HG03095 (cell line): ENCODE measurements at regions not wholly inside any gene's neighbourhood (a gene's known extent, or its start where the extent isn't known, plus 50 kb on each side); places are given as distances from the start of the nearest gene placed in this dataset.

Experiments
- ATAC-seq: cut with Tn5 transposase; IDR thresholded peaks from one replicate; pipeline ENCODE4 v1.9.1; 2021; ENCODE audit warnings: moderate library complexity; ENCODE audit not compliant: unreplicated experiment

DNA sequence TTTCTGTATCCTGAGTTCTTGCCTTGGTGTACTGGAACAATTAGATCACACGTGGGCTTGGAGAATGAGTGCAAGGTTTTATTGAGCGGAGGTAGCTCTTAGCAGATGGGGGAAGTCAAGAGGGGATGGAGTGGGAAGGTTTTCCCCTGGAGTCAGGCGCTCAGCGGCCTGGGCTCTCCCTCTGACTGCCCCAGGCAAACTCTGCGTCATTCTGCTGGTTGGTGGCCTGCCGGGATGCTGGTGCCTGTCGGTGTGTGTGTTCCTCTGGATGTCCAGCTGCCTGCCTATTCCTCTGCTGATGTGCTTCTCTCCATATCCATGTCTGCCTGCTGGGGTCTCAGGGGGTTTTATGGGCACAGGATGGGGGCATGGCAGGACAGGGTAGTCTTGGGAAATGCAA, 111.0 kb downstream of the TRIB2 start:
- no peak for ATAC-seq

DNA sequence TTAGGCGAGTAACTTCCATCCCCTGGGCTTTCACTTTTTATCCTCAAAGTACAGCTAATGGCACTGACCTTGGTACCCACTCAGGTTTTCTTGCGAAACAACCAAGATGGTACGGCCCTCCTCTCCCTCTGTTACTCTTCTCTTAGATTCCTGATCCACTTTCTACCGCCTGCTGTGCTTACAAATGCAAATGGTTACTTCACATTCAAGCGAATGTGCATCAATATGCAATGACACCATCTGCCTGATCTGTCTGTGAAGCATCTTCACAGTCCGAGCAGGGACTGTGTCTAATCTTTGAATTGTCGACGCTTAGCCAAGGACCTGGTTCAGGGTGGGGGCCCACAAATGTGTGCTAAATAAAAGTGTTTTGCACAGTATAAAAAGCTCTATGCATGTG, 112.2 kb downstream of the TRIB2 start:
- ATAC-seq: no peak

DNA sequence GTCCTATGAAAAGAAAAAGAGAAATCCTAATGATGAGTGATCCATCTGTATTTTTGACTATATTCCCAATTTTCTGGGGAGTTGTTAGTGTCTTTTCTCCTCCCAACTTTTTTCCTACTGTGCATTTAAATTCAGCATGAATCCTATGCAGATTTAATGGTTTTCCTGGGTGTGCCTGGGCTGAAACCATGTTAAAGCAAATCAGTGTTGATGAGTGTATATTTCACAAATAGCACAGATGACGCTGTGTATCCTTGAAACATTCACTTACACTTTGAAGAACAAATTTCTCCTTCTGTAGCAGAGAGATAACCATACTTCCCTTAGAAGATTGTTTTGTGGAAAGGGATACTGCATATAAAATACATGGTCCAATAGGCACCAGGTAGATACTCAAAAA, 114.3 kb downstream of the TRIB2 start:
- ATAC-seq: no peak

DNA sequence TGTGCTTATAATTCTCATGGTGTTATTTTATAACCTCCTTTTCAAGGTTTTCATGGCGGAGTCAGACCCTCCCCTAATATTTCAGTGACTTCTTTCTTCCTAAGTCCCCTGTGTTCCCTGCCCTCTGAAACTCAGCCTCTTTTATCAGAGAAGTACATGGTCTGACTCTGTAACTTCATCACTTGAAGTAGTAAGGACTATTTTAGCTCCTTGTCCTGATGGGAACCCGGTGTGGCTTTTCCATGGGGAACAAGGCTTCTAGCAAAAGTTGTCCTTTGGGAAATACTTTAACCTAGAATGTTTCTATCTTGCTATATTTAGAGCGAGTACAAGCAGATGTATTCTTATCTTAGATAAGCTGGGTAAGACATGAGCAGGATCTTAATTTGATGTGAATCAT, 117.5 kb downstream of the TRIB2 start:
- ATAC-seq: no peak

DNA sequence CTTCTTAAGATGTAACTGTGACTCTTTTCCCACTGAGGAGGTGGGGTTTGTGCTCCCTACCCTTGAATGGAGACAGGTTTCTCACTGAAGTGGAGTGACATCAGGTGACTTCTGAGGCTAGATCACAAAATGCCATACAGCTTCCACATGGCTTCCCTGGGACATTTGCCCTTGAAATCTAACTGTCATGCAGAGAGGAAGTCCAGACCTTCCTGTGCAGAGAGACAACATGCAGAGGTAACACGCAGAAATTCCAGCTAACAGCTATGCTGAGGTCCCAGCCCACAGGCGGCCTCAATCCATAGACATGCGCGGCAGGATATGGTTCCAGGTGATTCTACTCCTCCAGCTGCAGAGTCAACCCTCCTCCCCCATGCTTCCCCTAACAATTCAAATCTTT, 119.0 kb downstream of the TRIB2 start:
- ATAC-seq: no peak

DNA sequence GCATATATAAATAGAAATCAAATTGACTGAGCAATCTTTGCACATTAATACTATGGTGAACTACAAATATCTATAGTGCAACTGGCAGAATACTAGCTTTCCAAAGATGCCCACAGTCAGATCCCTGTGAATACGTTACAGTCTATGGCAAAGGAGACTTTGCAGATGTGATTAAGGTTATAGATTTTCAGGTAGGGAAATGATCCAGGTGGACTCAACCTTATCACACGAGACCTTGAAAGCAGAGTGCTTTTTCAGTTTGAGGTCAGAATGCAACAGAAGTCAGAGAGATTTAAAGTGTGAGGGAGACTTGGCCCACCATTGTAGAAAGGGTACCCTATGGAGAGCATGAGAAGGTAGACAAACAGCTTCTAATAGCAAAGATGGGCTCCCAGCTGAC, 122.6 kb downstream of the TRIB2 start:
- no peak for ATAC-seq

DNA sequence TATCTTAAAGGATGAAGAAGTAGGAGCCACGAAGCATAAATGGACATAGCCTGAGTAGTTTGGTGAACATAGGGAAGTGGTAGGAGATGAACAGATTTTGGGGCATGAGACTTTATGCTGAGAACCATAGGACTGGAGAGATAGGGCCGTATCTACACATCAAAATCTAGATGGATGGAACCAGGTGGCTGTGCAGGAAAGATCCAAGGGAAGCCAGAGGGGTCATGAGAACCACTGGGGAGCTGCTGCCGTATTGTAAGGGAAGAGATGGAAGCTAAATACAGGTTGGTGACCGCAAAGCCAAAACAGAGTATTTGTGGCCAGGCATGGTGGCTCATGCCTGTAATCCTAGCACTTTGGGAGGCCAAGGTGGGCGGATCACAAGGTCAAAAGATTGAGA, 124.3 kb downstream of the TRIB2 start:
- no peak for ATAC-seq

DNA sequence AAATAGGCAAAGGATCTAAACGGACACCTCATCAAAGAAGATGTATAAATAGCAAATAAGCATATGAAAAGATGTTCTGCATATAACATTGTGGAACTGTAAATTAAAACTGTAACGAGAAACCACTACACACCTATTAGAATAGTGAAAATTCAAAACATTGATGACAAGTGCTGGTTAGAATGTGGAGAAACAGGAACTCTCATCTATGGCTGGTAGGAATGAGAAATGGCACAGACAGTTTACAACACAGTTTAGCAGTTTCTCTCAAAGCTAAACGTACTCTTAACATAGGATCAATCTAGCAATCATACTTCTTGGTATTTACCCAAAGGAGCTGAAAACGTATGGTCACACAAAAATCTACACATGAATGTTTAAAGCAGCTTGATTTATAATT, 126.2 kb downstream of the TRIB2 start:
- ATAC-seq: no peak

DNA sequence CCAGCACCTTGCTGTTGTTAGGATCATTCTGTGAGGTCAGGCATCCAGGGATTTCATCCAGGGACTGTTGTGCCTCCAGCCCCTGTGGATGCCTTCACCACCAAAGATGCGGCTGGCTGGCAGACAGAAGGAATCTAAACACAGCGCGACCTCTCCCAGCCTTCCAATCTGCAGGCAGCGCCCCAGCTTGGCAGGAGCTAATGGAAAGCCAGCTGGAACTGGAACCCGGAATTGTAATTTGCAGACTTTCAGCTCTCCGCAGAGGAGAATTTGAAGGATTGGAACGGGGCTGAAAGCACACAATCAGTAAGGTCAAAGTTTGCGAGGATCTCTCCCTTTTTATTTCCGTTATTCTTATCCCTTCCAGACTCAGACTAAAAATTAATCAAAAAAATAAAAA, 127.8 kb downstream of the TRIB2 start:
- ATAC-seq: no peak

DNA sequence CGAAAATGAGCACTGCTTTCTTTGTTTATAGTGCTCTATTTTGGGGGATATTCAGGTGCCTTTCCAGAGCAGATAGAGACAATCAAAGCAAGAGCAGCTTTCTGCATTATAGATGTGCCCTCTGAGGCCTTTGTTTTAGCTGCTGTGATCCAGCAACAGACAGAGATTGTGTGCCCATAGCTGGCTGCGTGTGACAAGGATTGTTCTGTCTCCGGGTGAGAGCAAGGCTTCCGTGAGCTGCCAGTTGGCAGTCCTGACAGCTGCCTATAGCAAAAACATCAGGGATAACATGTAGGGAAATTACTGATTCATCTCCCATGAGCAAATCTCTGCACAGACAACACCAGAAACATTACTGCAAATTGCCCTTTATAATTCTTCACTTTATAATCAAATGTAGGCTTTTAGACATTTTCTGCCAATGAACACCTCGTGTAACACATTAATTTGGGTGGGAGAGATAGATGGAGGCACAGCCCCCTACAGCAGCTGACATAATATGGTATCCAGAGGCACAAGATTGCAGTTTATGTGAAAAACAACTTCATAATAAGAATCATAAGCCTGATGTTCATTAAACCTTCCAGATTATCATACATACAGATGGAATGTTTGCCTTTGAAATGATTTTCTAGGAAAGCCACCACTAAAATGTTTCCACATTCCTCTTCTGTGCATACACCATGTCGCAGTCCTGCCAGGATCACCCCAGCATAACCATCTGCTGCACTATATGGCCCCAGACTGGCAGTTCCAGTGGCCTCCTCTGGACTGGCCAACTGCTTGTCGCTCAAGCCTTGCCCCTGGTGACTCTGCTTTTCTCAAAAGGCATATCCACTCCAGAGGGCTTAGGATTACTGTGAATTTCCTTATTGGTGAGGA, 131.2 kb downstream of the TRIB2 start:
- ATAC-seq: no peak

DNA sequence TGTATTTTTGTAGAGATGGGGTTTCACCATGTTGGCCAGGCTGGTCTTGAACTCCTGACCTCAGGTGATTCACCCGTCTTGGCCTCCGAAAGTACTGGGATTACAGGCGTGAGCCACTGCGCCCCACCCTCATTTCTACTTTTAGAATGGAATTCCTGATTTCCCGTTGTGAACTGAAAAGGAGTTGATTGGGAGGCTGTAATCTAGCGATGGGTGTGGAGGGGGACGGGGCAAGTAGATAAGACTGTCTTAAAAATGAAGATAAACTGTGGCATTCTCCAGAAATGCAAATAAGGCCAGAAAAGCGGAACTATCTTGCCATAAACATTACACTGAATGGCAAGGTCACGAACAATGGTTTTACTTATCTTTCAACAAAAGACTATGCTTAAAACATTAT, 135.4 kb downstream of the TRIB2 start:
- no peak for ATAC-seq

DNA sequence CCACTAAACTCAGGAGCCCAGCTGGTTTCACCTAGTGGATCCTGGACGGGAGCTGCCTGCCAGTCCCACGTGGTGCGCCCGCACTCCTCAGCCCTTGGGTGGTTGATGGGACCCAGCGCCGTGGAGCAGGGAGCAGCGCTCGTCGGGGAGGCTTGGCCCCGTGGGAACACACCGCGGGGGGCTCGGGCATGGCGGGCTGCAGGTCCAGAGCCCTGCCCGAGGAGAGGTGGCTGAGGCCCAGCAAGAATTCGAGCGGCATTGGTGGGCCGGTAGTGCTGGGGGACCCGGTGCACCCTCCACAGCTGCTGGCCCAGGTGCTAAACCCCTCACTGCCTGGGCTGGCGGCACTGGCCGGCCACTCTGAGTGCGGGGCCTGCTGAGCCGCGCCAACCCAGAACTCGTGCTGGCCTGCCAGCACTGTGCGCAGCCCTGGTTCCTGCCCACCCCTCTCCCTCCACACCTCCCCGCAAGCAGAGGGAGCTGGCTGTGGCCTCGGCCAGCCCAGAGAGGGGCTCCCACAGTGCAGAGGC, 137.3 kb downstream of the TRIB2 start:
- no peak for ATAC-seq

DNA sequence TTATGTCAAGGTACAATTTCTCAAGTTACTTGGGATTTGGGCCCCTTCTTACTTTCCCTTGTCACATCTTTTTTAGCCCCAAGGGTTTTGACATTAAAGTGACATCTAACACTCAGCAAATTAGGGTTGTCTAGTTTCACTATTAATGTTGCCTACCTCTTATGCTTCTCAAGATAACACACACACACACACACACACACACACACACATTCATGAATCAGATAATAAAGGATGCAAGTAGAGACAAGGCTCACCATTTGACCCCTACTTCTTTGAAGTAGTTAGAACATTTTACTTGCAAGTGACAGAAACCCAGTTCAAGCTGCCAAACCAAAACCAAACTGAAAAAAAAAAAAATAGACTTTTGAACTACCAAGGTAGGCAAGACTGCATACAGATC, 138.8 kb downstream of the TRIB2 start:
- ATAC-seq: no peak

DNA sequence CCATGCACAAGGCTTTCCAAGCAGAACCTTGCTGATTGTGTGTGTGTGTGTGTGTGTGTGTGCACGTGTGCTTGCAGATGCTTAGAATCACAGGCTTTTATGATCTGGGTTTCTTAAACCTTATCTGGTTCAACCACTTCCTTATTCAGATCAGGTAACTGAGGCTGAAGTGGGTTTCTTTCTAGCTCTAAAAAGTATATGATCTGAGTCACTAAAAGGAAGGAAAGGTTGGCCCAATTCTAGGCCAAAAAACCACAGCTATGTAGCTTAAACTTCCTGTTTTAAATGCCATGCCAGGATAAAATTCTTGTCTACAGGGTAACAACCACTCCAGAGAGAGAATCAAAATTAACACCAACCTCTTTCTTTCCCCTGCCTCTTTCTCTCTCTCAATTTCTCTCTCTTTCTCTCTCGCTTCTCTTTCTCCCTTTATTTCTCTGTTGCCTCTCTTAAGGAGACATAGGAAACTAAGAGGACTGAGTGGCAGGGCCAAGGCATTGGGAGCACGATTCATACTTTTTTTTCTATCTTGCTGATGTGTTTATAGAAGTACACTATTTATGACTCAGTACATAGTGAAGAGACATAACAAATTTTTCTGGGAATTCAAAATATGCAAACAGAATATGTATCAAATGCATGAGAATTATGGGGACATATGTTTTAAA, 140.3 kb downstream of the TRIB2 start:
- no peak for ATAC-seq

DNA sequence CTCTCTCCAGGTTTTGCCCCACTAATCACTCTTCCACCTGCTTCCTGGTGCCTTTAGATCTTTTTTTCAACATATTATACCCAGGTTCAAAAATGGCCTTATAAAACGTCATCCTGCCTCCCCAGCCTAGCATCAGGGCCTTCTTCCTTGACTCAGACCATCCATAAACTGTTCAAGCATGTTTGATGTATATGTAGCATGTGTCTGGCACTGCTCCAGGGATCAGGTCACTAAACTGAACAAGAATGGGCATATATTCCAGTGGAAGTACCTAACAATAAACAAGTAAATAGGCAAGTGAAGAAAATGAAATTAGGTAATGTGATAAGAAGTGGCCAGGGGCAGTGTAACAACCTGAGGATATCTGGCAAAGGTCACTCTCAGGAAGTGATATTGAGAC, 141.2 kb downstream of the TRIB2 start:
- ATAC-seq: no peak

DNA sequence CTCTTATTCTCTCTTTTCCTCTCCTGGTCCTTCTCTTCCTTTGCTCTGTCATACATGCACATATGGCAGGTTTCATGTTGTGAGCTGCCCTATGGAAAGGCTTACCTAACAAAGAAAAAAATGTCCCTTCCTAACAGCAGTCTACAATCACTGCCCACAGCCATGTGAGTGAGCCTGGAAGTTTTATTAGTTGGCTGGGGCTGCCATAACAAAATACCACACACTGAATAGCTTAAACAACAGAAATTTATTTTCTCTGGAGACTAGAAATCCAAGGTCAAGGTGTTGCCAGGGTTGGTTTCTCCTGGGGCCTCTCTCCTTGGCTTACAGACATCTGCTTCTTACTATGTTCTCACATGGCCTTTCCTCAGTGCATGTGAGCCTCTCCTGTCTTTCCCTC, 142.1 kb downstream of the TRIB2 start:
- no peak for ATAC-seq

DNA sequence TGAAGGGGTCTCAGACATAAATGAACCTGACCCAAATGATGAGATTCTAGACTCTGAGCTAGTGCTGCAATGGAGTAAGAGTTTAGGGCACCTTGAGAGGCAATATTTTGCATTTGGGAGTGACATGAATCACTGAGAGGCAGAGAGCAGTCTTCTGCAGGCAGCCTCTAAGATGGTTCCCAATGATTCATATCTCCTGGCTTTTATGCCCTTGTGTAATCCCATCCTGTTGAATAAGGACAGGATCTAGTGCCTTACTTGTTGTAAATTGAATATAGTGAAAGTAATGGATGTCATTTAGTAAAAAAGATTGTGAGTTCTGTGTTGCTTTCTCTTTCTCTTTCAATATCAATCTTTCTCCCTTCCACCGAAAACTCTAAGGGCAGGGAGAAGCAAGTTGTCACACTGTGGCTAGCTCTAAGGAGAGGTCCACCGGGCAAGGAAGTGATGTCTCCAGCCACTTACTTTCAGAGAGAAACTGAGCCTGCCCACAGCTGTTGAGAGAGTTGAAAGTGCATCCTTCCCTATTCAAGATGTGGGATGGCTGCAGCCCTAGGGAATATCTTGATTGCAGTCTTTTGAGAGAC, 144.7 kb downstream of the TRIB2 start:
- ATAC-seq: no peak

DNA sequence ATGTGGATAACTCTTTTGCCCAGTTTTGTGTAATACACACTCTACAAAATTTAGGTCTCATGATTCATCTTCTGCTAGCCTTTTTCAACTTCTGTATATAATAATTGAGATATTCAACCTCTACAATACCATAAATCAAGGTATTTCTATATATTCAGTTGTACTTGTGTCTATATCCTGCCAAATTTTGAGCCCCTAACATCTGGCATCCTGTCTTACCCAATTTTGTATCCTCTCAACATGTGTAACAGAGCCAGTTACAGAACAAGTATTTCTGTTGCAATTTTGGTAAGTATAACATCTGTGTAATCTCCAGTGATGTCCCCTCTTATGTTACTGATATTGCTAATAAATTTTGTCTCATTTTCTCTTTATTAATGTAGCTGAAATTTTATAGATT, 145.8 kb downstream of the TRIB2 start:
- no peak for ATAC-seq

DNA sequence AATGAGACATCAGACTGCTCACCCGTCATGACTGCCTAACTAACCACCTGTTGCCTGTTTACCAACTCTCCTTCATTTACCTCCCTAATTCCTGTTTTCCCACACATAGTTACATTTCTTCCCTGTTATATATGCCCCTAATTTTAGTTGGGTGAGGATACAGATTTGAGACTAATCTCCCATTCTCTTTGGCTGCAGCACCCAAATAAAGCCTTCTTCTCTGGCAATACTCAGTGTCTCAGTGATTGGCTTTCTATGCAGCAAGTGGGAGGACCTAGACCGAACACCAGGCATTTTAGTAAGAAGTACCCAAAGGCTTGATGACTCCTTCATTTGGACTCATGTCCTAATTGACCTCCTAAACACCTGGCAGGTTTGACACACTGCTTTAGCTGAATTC, 147.2 kb downstream of the TRIB2 start:
- ATAC-seq: no peak

DNA sequence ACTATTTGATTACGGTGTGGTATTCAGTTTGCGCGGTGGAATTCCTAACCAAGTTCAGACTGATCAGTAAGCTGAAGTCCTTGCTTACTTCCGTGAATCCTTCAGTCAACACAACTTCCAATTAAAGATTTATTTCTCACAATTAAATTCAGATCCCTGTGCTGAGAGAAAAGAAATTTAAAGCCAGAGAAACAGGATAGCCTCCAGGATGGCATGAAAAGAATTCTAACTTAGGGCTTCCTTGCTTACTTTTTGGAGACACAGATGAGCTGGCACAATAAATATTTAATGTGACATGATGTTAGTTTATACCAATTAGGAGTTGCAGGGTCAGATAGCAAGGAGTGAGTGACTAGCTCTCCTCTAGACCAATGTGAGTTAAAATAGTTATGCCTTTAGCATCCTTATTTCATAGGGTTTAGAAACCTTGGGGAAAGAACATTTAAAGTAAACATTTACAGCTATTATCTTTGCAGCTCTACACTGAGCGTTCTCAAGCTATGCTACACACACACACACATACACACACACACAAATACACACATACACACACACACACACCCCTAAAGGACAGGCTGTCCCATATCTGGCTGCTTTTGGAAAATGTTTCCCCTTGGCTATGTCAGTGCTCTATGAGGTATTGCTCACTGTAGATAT, 151.0 kb downstream of the TRIB2 start:
- no peak for ATAC-seq

DNA sequence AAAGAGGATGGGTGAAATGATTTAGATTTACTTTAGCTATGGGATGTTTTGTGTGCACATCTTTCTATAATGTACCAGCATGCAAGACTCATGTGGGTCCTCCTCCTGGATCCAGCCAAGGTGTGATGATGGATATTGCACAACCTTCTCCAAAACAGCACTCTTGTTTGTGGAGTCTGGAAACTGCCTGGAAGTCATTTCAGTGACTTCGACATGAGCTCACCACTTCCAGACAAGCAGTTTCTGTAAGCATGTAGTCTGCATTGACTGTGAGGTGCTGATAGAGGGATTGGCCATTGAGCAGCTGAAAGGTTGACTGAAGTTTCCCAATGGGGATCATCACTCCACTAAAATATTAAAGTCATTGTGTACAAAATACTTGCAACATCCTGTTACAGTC, 154.0 kb downstream of the TRIB2 start:
- no peak for ATAC-seq
